ENCODE measurements at regions not wholly inside any gene's neighbourhood (a gene's known extent, or its start where the extent isn't known, plus 50 kb on each side); places are given as distances from the start of the nearest gene placed in this dataset.
"Not testable (repeated sequence)": the region's sequence is repeated elsewhere in the genome, so short reads cannot be mapped to it uniquely, and the experiment has no call there.

DNA sequence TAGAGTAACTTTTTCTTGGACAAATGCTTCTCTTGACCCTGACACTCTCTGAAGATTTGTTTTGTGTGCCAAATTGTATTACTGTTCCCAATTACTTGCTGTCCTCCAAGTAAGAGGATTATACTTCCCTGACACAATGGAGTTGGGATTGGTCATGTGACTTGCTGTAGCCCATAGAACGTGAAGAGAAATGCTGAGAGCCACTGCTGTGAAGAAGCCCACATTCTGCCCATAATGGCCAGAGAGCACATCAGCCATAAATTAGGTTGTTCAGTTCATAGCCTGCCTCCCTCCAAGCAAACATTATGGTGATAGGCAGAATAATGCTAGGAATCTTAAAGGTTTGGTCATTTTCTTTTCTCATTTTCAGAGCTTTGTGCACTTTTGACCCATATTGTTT, 198.9 kb downstream of the SPATA31A1 start:
- in situ Hi-C loops (cut with MboI; ENCODE audit: low pct_unique_long_range_greater_than_20kb, low sequenced_read_pairs) = not testable (repeated sequence)

DNA sequence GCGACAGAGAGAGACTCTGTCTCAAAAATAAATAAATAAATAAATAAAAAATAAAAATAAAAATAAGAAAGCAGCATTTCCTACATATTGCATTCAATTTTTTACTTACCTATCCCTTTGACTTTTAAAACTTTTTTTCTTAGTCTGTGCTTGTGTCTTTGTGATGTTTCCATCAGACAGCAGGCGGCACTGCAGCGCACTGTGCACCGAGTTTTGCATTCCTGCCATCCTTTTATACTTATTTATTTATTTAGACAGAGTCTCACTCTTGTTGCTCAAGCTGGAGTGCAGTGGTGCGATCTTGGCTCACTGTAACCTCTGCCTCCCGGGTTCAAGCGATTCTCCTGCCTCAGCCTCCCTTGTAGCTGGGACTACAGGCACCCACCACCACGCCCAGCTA, 203.9 kb downstream of the SPATA31A1 start:
- DNase-seq; in situ Hi-C loops (cut with MboI; ENCODE audit: low pct_unique_long_range_greater_than_20kb, low sequenced_read_pairs): not testable (repeated sequence)

More for the DNA sequence above, 198.9 kb downstream of the SPATA31A1 start:
- DNase-seq = not testable (repeated sequence)

DNA sequence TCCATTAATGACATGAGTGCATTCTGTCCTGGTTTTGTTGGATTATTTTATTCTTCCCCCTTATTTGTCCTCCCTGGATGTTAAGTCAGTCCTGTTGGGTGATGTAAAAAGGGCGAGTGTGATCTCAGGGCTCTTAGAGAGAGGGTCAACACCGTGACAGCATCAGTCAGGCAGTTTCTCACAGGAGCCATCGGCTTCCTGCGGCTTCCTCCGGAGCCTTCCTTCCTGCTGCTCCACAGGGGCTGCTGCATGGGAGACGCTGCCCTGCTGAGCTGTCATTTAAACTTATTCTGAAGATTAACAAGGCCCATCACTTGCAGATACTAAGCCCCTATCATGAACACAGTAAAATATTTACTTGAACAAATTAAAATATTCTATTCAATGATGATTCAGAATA, 211.3 kb downstream of the SPATA31A1 start:
- DNase-seq; in situ Hi-C loops (cut with MboI; ENCODE audit: low pct_unique_long_range_greater_than_20kb, low sequenced_read_pairs): not testable (repeated sequence)

- DNase-seq; in situ Hi-C loops (cut with MboI; ENCODE audit: low pct_unique_long_range_greater_than_20kb, low sequenced_read_pairs): not testable (repeated sequence)
Measured at GRCh38 chr9:39567396-39567795, 211.9 kb downstream of the SPATA31A1 start.

GRCh38 chr9:39568900-39569299, 213.4 kb downstream of the SPATA31A1 start:
- in situ Hi-C loops (cut with MboI; ENCODE audit: low pct_unique_long_range_greater_than_20kb, low sequenced_read_pairs); DNase-seq: not testable (repeated sequence)

GRCh38 chr9:39573024-39574022, 217.9 kb downstream of the SPATA31A1 start:
- DNase-seq; in situ Hi-C loops (cut with MboI; ENCODE audit: low pct_unique_long_range_greater_than_20kb, low sequenced_read_pairs): not testable (repeated sequence)

DNA sequence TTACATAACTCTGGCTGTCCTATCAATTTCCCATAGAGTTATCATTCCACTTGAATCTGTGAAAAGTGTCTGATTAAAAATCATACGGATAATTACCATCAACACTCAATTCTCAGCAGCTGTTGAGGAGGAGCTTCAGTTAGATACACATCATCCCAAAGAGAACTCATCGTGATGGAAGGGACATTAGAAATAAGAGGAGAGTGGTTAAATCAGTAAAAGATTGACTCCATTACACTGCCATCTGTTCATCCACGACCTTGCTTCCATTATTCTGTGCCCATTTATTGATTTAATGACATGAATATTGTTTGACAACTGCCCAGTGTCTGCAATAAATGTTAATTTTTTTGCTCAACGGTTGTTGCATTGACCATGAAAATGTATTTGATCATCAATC, 223.5 kb downstream of the SPATA31A1 start:
- in situ Hi-C loops (cut with MboI; ENCODE audit: low pct_unique_long_range_greater_than_20kb, low sequenced_read_pairs); DNase-seq: not testable (repeated sequence)

- in situ Hi-C loops (cut with MboI; ENCODE audit: low pct_unique_long_range_greater_than_20kb, low sequenced_read_pairs); DNase-seq: not testable (repeated sequence)
Measured at GRCh38 chr9:39581296-39581695, 225.8 kb downstream of the SPATA31A1 start.

GRCh38 chr9:39582677-39583412, 227.4 kb downstream of the SPATA31A1 start:
- DNase-seq; in situ Hi-C loops (cut with MboI; ENCODE audit: low pct_unique_long_range_greater_than_20kb, low sequenced_read_pairs): not testable (repeated sequence)

DNA sequence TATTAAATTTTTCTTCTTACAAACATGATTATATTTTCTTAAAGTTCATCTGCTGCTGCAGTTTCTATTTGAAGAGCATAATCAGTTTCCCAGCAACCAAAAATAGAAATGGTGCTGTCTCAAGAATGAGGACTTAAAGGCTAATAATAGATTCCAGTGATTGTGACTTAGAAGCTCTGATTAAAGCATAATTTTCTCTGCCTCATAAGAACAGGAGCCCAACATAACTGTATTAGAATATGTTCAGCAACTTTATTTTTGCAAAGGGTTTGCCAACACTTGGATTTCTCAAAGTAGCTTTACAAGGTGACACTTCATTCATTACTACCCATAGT, 227.9 kb downstream of the SPATA31A1 start:
- DNase-seq = not testable (repeated sequence)

GRCh38 chr9:39585233-39585632, 229.8 kb downstream of the SPATA31A1 start:
- DNase-seq; in situ Hi-C loops (cut with MboI; ENCODE audit: low pct_unique_long_range_greater_than_20kb, low sequenced_read_pairs): not testable (repeated sequence)

More for the DNA sequence above, 227.9 kb downstream of the SPATA31A1 start:
- in situ Hi-C loops (cut with MboI; ENCODE audit: low pct_unique_long_range_greater_than_20kb, low sequenced_read_pairs) = not testable (repeated sequence)

- in situ Hi-C loops (cut with MboI; ENCODE audit: low pct_unique_long_range_greater_than_20kb, low sequenced_read_pairs) = no loop called here
- no peak for DNase-seq
Measured at GRCh38 chr9:39587844-39588499, 232.5 kb downstream of the SPATA31A1 start.

DNA sequence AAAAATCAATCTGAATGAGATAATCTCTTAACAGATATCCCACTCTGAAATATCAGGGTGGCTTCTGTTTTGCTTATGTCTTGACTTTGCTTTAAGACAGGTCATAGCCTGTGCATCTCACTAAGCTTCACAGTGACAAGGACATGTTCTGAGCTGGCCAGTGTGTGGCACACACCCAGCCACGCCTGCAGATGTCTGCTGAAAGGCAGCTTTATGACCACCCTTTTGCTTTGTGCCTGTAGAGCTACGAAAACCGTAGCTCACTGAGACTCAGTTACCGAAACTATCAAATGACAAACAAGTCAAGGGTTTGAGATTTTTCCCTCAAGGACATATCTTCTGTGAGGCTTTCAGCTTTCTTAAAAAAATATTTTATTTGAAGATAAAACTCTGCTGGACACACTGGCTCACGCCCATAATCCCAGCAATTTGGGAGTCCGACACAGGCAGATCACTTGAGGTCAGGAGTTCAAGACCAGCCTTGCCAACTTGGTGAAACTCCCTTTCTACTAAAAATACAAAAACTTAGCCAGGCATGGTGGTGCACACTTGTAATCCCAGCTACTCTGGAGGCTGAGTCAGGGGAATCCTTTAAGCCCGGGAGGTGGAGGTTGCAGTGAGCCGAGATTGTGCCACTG, 233.2 kb downstream of the SPATA31A1 start:
- no peak for DNase-seq
- in situ Hi-C loops (cut with MboI; ENCODE audit: low pct_unique_long_range_greater_than_20kb, low sequenced_read_pairs) = no loop called here

DNA sequence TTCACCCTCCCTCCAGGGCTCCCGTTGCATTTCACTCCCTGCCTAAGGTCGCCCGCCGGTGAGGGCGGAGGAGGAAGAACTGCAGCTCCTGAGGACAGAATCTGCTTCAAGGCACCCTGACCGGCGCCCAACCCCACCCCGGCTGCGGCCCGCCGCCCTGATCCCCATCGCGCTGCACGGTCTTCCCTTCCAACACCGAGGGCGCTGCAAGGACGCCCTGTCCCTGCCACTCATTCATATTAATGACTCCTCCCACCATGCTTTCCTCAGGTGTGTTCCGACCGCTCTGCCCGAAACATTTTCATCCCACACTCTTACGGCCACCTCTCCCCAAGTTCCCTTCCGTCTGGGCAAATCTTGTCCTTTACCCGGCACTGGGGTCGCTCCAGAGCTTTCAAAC, 248.6 kb downstream of the SPATA31A1 start:
- DNase-seq; in situ Hi-C loops (cut with MboI; ENCODE audit: low pct_unique_long_range_greater_than_20kb, low sequenced_read_pairs): not testable (repeated sequence)

- DNase-seq; in situ Hi-C loops (cut with MboI; ENCODE audit: low pct_unique_long_range_greater_than_20kb, low sequenced_read_pairs): not testable (repeated sequence)
Measured at GRCh38 chr9:39611449-39612231, 256.2 kb downstream of the SPATA31A1 start.

- DNase-seq; in situ Hi-C loops (cut with MboI; ENCODE audit: low pct_unique_long_range_greater_than_20kb, low sequenced_read_pairs): not testable (repeated sequence)
Measured at GRCh38 chr9:39616480-39616879, 261.0 kb downstream of the SPATA31A1 start.

DNA sequence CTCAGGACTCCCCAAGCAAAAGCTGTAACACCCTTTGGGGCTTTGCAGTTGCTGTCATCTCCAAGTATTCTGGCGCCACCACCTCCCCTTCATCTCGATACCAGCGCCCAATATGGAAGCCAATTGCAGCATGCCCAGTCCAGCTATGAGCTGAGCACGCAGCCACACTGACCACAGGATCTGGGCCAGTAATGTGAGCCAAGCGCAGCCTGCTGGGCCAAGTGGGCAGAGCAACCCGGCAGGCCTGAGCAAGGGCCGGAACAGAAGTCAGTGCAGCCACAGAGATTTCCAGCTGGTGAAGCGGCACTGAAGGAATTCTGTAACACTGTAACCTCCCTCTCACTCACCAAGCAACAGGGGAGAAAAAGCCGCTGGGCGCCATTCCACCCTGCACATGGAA, 268.6 kb downstream of the SPATA31A1 start:
- in situ Hi-C loops (cut with MboI; ENCODE audit: low pct_unique_long_range_greater_than_20kb, low sequenced_read_pairs); DNase-seq: not testable (repeated sequence)

DNA sequence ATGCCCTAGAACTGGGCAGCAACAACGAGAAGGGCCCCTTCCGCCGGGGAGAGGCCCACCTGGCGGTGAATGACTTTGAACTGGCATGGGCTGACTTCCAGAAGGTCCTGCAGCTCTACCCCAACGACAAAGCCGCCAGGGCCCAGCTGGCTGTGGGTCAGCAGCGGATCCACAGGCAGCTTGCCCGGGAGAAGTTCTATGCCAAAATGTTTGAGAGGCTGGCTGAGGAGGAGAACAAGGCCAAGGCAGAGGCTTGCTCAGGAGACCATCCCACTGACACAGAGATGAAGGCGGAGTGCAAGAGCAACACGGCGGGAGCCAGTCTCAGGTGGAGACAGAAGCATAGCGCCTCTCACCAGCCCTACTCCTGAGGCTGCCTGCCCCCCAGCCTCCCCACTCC, 276.6 kb downstream of the SPATA31A1 start:
- DNase-seq; in situ Hi-C loops (cut with MboI; ENCODE audit: low pct_unique_long_range_greater_than_20kb, low sequenced_read_pairs): not testable (repeated sequence)
